ACHN (cell line): ENCODE measurements at regions not wholly inside any gene's neighbourhood (a gene's known extent, or its start where the extent isn't known, plus 50 kb on each side); places are given as distances from the start of the nearest gene placed in this dataset.

Source experiments
- DNase-seq: peaks from one replicate; pipeline ENCODE4 v3.0.0-alpha.2; 2015
- in situ Hi-C: cut with HindIII; loops from 2 replicates; pipeline ENCODE4 v1.10.0; 2017; ENCODE audit warnings: low sequenced_read_pairs, low pct_ligation_motif_present, low pct_unique_long_range_greater_than_20kb

GRCh38 chr1:62917314-62917713 lies 133.4 kb downstream of the ATG4C start:
- in situ Hi-C loops, result no loop called here
- no peak for DNase-seq

GRCh38 chr1:62917805-62918204 lies 133.9 kb downstream of the ATG4C start:
- DNase-seq, result no peak
- in situ Hi-C loops, result no loop called here

- DNase-seq, result no peak
- in situ Hi-C loops, result no loop called here
Observed at GRCh38 chr1:62918700-62919099, 134.8 kb downstream of the ATG4C start.

GRCh38 chr1:62922006-62922405 lies 138.1 kb downstream of the ATG4C start:
- in situ Hi-C loops, result no loop called here

GRCh38 chr1:62924983-62925790 lies 141.3 kb downstream of the ATG4C start:
- no peak for DNase-seq
- in situ Hi-C loops, result no loop called here

More at GRCh38 chr1:62922006-62922405, 138.1 kb downstream of the ATG4C start:
- DNase-seq, result no peak

GRCh38 chr1:62926681-62927252 lies 142.8 kb downstream of the ATG4C start:
- DNase-seq, result no peak
- in situ Hi-C loops, result no loop called here

GRCh38 chr1:62928885-62929284 lies 145.0 kb downstream of the ATG4C start:
- in situ Hi-C loops, result no loop called here
- no peak for DNase-seq

- no peak for DNase-seq
- in situ Hi-C loops, result no loop called here
Observed at GRCh38 chr1:62937634-62938296, 153.8 kb downstream of the ATG4C start.

GRCh38 chr1:62941780-62942179 lies 157.8 kb downstream of the ATG4C start:
- DNase-seq, result no peak
- in situ Hi-C loops, result no loop called here

GRCh38 chr1:62946511-62946910 lies 162.6 kb downstream of the ATG4C start:
- in situ Hi-C loops, result no loop called here

GRCh38 chr1:62951428-62951827 lies 167.5 kb downstream of the ATG4C start:
- in situ Hi-C loops, result no loop called here
- no peak for DNase-seq

More at GRCh38 chr1:62946511-62946910, 162.6 kb downstream of the ATG4C start:
- DNase-seq, result no peak

GRCh38 chr1:62952596-62952995 lies 168.7 kb downstream of the ATG4C start:
- no peak for DNase-seq
- in situ Hi-C loops, result no loop called here

- DNase-seq, result no peak
- in situ Hi-C loops, result no loop called here
Observed at GRCh38 chr1:62953633-62954032, 169.7 kb downstream of the ATG4C start.

GRCh38 chr1:62954758-62955157 lies 170.8 kb downstream of the ATG4C start:
- DNase-seq, result no peak
- in situ Hi-C loops, result no loop called here

- no peak for DNase-seq
- in situ Hi-C loops, result no loop called here
Observed at GRCh38 chr1:62955666-62956065, 171.7 kb downstream of the ATG4C start.

GRCh38 chr1:62962014-62962812 lies 178.3 kb downstream of the ATG4C start:
- no peak for DNase-seq
- in situ Hi-C loops, result no loop called here

- peak; percentile 41 for DNase-seq
- in situ Hi-C loops, result no loop called here
Observed at GRCh38 chr1:62962901-62963776, 179.2 kb downstream of the ATG4C start.

- DNase-seq, result no peak
- in situ Hi-C loops, result no loop called here
Observed at GRCh38 chr1:62964141-62964540, 180.2 kb downstream of the ATG4C start.
